ENCODE measurements at regions not wholly inside any gene's neighbourhood (a gene's known extent, or its start where the extent isn't known, plus 50 kb on each side); places are given as distances from the start of the nearest gene placed in this dataset.

DNA sequence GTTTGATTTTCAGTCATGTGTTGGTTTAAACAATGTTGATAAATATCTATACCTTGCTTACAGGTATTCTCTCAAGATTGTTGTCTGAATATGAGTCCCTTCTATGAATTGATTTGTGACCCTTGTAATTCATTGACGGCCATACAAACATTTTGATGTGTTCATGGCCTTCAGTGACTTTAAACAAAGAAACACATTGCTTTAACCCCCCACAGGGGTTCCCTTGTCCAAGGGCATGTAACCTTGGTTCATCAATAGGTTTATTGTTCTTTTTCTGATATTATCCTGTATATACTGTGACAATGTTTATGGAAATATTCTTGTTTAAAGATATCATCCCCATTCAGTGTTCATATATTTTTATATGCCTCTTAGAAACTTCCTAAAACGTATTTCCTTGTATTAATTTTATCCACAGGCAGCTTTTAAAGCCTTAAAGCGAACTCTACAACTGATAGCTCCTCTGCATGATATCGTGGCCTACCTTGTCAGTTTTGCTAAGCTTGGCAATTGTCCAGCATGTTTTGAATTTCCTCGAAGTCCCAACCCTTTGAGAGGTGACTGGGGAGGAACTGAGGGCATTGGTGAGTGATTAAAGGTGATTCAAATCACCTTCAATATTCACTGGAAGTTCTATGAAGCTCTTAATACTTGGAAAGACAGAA lies 87.0 kb downstream of the CD164 start:
- no peak for DNase-seq (ENCODE audit: low read depth, low spot score)

DNA sequence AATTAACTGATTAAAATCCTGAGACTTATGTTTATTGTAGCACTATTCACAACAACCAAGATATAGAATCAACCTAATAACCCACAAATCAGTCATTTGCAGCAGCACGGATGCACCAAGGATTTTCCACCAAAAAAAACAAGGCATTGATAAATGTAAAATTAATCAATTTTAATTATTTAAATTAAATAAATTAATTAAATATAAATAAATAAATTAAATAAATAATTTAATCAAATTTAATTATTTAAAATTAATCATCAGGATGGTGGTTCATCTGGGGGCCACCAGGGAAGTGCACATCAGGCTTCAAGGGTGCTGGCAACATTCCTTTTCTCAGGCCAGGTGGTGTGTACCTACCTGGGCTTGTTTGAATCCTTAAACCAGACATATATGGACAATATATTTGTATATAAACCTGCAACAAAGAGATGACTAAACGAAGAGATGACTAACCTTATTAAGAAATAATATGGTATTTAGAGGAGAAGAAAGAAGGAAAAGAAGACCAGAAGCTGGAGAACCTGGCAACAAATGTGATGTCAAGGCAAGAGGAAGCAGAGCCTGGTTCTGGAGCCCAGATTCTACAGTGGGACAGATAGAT lies 89.2 kb downstream of the CD164 start:
- no peak for DNase-seq (ENCODE audit: low read depth, low spot score)

DNA sequence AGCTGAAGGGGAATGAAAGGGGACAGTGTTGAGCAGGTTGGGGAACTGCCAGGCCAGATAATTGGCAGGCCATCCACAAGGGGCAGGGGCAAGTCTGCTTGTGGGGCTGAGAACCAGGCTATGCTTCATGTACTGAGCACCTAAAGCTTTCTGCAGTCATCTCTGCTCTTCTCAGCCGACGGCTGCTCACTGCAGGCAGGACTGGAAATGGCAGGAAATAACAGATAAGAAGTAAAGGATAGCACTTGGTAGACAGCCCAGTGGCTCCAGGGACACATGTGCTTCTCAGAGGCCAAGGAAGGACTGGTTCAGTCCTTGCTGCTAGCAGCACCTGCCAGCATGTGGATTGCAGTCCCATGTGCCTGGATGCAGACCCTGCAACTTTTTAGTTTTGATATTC lies 89.8 kb downstream of the CD164 start:
- no peak for DNase-seq (ENCODE audit: low read depth, low spot score)

DNA sequence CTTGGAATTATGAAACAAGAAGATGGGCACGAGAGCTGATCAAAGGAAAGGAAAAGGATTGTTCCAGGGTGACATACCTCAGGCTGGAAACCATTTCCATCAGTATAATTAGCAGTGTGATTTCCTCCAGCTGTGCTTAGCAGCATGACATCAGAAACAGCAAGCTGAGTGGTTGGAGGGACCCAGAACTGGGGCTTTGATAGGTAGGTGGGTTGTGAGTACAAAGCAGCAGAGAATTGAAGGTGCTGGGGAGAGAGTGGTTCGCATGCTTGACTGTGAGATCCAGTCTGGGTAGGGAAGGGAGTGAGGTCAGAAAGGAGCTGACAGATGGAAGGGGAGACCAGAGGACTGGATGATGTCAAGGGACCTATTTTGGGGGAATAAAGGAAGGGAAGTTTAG lies 90.4 kb downstream of the CD164 start:
- DNase-seq (ENCODE audit: low read depth, low spot score): no peak

DNA sequence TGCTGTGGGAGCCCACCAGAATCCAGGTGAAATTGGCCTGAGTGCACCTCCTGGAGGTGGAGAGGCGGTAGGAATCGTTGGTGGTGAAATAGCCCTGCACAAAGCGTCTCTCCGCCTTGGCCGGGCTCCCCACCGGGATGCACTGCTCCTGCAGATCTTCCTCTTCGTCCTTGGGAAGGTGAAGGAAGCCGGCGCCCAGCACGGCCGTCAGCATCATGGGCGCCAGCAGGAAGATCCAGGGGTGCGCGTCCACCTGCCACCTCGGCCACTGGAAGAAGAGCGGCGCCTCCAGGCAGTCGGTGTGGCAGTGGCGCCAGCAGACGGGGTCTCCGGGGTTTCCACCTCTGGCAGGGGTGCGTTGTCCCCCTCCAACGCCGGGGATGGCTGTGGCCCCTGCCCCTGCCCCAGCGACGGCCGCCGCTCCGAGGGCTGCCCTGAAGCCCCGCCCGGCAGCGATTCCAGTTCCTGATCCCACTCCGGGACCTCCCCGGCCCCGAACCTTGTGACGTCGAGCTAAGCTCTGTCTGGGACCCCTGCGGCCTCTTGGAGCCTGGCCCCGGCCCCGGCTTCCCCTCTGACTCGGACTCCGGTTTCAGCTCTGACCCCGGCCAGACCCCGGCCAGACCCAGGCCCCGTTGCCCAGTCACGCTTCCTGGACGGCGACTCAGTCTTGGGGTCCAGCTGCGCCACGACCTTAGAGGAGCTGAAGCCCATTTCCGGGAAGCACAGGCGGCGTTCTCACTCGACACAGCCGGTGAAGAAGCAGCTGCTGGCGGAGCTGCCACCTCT lies 91.9 kb downstream of the CD164 start:
- DNase-seq (ENCODE audit: low read depth, low spot score): no peak

DNA sequence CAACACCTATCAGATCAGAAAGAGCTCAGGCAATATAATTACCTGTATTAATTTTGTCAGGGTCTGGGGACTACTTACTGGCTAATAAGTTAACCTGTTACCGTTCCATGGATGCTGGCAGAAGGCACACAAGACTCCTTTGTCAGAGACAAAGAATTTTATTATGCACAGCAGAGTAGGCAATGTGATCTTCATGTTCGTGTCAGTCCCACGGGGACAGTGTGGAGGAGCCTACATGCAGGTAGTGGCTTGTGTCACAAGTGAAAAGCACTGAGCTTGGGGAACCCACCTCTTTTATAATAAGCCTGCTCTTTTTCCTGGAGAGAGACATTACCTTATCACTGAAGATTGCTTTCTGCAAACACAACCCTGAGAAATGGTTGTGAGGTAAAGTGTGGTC lies 96.9 kb downstream of the CD164 start:
- no peak for DNase-seq (ENCODE audit: low read depth, low spot score)

DNA sequence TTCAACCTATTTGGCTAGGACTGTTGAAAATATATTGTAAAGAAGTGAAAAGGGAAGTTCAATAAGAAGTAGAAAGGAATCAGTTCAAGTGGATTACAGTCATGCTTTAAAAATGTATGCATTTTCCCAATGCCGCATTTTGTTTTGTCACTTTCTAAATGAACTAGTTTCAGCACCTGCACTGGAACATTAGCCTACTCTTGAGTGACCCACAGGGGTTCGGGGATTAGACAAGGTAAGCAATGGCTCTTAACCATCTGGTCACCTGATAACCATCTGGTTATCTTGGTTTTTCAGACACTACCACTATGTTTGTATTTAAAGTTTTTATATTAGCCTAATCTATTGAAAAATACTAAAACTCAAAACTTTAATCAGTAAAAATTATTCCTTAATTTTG lies 97.6 kb downstream of the CD164 start:
- DNase-seq (ENCODE audit: low read depth, low spot score): no peak

DNA sequence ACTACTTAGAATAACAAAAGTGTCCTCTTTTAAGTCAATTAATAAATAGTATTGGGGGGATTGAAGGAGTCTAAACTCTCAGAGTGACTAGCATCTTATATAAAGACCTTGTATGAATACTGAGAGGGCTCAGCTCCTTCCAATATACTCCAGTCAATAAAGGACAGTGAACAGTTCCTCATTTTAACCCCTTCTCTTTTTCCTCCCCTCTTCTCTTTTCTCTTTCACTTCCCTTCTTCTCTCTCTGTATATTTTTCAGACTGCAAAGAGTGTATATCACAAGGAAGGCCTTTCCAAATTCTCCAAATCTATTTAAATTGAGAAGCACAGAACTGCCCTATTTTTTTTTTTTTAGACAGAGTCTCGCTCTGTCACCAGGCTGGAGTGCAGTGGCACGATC lies 99.5 kb downstream of the CD164 start:
- DNase-seq (ENCODE audit: low read depth, low spot score): no peak

DNA sequence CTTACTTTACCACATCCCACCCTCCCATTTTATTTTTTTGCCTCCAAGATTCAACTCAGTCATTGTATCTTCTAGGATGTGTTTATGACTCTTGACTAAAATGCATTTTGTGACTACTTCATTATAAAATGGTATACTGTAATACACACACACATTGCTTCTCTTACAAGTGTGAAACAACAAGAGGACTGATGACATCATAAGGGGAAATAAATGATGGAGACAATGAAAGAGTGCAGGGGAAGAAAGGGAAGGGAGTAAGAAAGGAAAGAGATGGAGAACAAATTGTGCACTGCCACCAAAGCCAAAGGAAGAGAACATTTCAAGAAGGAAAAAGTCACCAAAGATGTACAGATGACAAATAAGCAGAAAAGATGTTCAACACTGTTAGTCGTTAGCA lies 102.6 kb downstream of the CD164 start:
- no peak for DNase-seq (ENCODE audit: low read depth, low spot score)

DNA sequence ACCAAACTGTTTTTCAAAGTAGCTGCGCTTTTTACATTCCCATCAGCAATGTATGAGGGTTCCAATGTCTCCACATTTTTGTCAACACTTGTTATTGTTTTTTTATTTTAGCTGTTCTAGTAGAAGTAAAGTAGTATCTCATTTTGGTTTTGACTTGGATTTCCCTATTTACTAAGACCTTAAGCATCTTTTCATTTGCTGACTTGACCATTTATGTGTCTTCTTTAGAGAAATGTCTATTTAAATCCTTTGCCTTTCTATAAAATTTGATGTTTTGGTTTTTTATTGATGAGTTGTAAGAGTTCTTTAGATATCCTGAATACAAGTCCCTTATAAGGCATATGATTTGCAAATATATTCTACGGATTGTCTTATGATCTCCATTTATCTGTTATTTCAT lies 110.6 kb downstream of the CD164 start:
- no peak for DNase-seq (ENCODE audit: low read depth, low spot score)

DNA sequence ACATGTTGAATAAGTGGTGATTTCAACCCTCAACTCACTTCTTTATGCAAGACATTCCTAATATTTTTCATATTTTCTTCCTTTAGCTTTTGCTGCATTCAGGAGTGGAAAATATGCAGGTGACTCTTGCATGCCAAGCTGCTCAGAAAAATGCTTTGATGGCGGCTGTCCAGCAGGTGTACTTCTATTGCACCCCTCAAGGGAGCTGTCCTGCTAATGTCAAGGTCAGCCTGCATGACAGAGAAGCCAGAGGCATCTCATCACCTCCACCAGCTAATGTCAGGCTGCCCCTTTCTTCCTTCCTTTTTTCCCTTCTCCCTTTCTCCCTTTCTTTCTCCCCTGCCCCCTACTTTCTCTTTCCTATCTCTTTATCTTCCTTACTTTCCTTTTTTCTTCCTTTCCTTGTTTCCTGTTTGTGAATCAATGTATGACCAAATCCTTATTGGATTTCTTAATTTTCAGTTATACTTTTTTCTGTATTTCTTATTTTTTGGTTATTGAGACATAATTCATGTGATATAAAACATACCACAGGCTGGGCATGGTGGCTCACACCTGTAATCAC lies 112.2 kb downstream of the CD164 start:
- DNase-seq (ENCODE audit: low read depth, low spot score): no peak

DNA sequence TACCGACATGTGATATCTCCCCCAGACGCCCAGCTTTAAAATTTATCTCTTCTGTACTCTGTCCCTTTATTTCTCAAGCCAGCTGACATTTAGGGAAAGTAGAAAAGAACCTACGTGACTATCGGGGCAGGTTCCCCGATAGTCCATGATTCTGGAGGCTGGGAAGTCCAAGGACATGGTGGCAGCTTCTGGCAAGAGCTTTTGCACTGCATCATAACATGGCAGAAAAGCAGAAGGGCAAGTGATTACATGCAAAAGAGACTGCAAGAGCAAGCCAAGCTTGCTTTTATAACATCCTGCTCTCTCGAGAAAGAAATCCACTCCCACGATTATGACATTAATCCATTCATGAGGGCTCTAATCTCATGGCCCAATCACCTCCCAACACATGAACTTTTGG lies 113.2 kb downstream of the CD164 start:
- no peak for DNase-seq (ENCODE audit: low read depth, low spot score)

DNA sequence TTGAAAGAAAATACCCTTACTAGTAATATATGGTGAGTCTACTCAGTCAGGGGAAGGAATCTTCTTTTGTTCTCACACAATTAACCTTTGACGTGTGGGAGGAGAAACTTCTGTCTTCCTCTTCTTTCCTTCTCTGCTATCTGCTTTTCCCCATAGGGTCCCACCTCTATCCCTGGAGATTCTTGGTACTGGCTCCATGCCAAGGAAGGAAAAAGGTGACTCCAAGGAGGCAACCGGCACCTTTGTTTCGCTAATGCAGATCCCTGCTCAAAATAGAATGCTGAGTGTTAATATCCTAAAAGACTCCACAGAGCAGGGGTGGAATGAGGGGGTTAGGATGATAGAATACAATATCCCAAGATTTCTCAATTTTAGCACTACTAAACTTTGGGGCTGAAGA lies 116.7 kb downstream of the CD164 start:
- DNase-seq (ENCODE audit: low read depth, low spot score): no peak

DNA sequence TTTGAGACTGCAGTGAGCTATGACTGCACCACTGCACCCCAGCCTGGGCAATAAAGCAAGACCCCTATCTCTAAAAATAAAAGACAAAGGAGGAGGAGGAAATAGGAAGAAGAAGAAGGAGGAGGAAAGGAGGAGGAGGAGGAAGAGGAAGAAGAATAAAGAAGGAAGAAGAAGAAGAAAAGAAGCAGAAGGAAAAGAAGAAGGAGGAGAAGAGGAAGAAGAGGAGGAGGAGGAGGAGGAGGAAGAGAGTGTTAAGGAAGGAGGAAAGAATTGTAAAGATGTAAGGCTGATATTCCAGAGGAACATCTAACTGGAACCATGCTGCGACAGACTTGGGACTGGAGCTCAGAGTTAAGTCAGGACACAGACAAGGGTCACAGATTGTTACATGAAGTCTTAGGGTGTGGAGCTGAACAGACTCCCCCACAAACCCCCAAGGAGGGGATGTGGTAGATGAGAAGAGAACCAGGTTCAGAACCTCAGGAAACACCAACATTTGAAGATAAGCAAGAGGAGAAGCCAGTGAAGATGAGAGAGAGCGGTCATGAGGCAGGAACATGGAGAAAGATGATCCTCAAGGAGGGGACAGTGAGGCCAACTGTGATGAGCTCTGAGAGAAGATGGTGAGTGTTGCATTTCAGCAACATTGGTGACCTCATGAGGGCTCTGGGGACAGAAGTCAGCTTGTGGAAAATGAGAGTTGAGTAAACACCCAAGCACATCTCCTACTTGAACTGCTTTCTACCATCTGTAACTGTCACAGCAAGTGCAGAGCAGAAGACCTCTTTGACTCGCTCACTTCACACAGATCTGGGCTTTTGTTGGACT lies 118.2 kb downstream of the CD164 start:
- no peak for DNase-seq (ENCODE audit: low read depth, low spot score)

DNA sequence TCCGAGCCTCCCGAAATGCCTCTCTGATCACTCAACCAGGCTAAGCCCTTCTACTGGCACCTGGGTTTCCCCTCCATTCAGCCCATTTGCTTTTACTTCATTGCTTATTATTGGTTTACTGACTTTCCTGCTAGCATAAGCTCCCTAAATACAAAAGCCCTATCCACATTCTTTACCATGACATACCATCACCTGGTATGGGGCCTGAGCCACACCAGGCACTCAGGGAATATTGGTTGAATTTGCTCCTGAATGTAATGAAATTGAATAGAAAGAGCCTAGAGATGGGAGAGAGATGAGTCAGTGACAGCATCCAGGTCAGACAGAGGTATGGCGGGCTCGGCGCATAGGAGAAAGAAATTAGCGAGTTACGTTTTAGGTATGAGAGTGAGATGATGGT lies 120.0 kb downstream of the CD164 start:
- no peak for DNase-seq (ENCODE audit: low read depth, low spot score)

DNA sequence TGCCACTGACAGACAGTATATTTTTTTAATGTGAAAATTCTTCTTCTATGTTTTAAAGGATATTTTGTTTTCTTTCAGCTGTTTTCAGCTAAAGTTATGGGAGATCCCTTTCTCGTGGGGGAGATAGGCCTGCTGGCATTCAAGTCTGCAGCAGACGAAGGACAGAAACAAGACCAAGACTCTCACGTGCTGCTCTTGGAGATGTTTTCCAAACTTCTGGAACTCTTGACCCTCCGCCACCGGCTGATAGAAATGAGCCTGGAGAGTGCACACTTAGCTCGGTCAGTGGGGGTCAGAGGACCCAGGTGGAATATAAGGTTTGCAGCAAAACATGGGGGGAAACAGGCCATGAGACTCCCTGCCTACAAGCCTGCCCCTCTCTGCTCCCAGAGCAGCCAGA lies 120.5 kb downstream of the CD164 start:
- no peak for DNase-seq (ENCODE audit: low read depth, low spot score)

DNA sequence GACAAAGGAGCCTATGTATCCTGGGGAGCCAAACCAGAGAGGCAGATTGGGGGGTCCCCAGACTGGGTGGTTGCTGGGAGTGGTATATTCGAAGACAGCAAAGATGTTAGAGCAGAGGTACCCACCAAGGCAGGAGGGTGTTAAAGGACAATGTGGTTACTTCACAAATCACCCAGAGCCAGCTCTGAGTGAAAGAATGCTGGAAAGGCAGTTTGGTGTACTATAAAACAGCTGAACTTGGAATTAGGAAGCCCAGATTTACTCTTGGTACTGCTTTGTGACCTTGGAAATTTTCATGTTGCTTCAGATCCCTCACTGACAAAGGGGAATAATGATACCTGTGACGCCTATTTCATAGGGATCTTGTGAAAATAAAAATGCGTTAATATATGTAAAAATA lies 121.6 kb downstream of the CD164 start:
- peak; percentile 28 for DNase-seq (ENCODE audit: low read depth, low spot score)

DNA sequence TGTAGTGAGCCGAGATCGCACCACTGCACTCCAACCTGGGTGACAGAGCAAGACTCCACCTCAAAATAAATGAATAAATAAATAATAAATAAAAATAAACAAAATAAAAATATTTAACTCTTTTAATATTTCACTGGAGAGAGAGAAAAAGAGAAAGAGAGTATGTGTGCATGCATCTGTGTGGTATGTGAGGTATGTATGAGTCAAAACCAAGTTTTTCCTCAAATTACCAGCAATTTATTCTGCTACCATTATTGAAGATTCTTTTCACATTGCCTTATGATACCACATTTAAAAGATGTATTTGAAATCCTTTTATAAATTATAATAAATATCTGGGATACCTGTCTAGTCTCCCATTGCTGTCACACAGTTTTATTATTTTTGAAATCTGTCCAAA lies 122.1 kb downstream of the CD164 start:
- DNase-seq (ENCODE audit: low read depth, low spot score): peak; percentile 41

DNA sequence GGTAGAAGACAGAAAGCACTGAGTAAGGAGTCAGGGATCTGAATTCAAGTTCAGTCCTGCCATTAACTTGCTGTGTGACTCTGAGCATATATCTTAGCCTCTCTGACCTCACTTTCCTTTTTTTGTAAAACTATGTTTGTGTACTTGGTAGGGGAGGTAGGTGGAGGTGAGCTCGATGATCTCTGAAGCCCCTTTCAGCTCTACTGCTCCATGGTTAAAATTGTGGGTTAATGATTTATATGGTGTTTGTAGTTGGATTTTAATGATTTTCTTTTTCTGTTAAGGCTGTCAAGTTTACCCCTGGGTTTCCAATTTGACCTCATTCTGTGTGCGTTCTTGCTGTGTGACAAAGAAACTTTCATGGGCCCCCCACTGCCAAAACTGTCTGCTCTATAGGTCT lies 124.1 kb downstream of the CD164 start:
- no peak for DNase-seq (ENCODE audit: low read depth, low spot score)

DNA sequence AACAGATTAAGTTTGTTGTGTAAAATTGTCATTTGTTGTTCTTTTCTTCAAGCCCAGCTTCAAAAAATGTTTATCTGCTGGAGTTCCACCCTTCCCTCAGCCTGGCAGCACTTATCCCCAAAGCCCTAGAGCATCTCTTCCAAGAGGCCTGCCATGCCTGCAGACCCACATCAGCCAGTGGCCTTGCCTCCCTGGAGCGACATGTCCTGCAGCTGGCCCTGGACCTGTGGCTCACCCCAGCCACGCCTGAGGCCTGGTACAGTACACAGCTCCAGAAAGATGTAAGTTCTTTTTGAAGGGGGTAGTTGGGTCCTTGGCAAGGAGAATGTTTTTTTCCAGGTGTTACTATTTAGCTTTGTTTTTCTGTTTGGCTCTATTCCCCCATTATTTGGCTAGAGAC lies 124.8 kb downstream of the CD164 start:
- DNase-seq (ENCODE audit: low read depth, low spot score): no peak

DNA sequence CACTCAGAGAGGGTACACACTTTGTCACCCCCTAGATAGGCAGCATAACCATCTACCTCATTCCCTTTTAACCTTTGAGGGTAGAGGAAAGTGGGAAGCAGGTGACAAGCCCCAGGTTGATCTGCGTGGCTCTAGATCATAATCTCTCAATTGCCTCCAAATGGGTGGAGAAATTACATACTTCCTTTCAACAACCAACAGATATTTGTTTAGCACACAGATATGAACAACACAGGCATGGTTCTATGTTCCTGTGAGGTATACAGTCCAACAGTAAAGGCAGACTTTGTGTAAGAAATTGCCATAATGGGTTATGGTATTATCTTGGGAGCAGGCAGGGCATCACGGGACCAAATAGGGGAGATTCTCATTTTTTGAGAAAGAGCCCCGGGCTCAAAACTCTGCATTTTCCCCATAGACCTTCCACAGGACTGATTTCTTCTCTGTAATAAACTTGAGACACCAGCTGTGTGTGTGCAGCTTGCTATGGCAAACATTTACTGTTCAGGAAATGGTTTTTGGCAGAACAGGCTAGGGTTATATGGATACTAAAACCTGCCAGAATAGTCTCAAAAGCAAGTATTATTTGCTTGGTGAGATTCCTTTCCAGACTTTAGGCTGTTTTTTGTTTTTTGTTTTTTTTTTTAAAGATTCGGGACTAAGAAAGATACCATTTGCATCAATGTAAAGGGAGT lies 126.2 kb downstream of the CD164 start:
- no peak for DNase-seq (ENCODE audit: low read depth, low spot score)
